ENCODE measurements at regions not wholly inside any gene's neighbourhood (a gene's known extent, or its start where the extent isn't known, plus 50 kb on each side); places are given as distances from the start of the nearest gene placed in this dataset.

GRCh38 chr15:23910030-23910429 lies 222.9 kb upstream of the NDN start:
- Histone ChIP-seq H3K27ac (ENCODE audit: low read depth) (no peak overlapping the region), H3K4me3 (ENCODE audit: low read depth, low read length) (no peak overlapping the region), H3K4me1 (ENCODE audit: insufficient read depth) (no peaks in the 10 kb centered on the region), H3K36me3 (ENCODE audit: insufficient read depth) (no peaks in the 10 kb centered on the region)
- no peak for DNase-seq (ENCODE audit: extremely low spot score)
- WGBS: 40% methylated on average over 2 of the region's 2 CpGs

GRCh38 chr15:23912191-23912590 lies 225.1 kb upstream of the NDN start:
- Histone ChIP-seq H3K4me3 (ENCODE audit: low read depth, low read length) (no peak overlapping the region), H3K36me3 (ENCODE audit: insufficient read depth) (no peaks in the 10 kb centered on the region), H3K4me1 (ENCODE audit: insufficient read depth) (no peaks in the 10 kb centered on the region), H3K27ac (ENCODE audit: low read depth) (no peak overlapping the region)
- DNase-seq (ENCODE audit: extremely low spot score): no peak
- WGBS: 29% methylated on average over 12 of the region's 12 CpGs

GRCh38 chr15:23913081-23913480 lies 226.0 kb upstream of the NDN start:
- Histone ChIP-seq H3K27ac (ENCODE audit: low read depth) (no peak overlapping the region), H3K4me1 (ENCODE audit: insufficient read depth) (no peaks in the 10 kb centered on the region), H3K4me3 (ENCODE audit: low read depth, low read length) (no peak overlapping the region), H3K36me3 (ENCODE audit: insufficient read depth) (no peaks in the 10 kb centered on the region)
- no peak for DNase-seq (ENCODE audit: extremely low spot score)
- 60% methylated on average over 5 of the region's 5 CpGs for WGBS

- Histone ChIP-seq H3K4me1 (ENCODE audit: insufficient read depth) (no peaks in the 10 kb centered on the region), H3K4me3 (ENCODE audit: low read depth, low read length) (no peak overlapping the region), H3K27ac (ENCODE audit: low read depth) (no peak overlapping the region), H3K36me3 (ENCODE audit: insufficient read depth) (no peaks in the 10 kb centered on the region)
- 44% methylated on average over 1 of the region's 1 CpG for WGBS
- no peak for DNase-seq (ENCODE audit: extremely low spot score)
Observed at GRCh38 chr15:23913635-23914034, 226.5 kb upstream of the NDN start.

GRCh38 chr15:23924686-23925085 lies 237.6 kb upstream of the NDN start:
- DNase-seq (ENCODE audit: extremely low spot score): no peak
- WGBS: 59% methylated on average over 3 of the region's 3 CpGs
- no peaks in the 10 kb centered on the region for H3K36me3 ChIP-seq (ENCODE audit: insufficient read depth)
- no peaks in the 10 kb centered on the region for H3K4me1 ChIP-seq (ENCODE audit: insufficient read depth)
- no peak overlapping the region for H3K27ac ChIP-seq (ENCODE audit: low read depth)
- no peak overlapping the region for H3K4me3 ChIP-seq (ENCODE audit: low read depth, low read length)

- no peaks in the 10 kb centered on the region for H3K36me3 ChIP-seq (ENCODE audit: insufficient read depth)
- no peak overlapping the region for H3K4me3 ChIP-seq (ENCODE audit: low read depth, low read length)
- no peak overlapping the region for H3K27ac ChIP-seq (ENCODE audit: low read depth)
- WGBS: 79% methylated on average over 14 of the region's 14 CpGs
- no peak for DNase-seq (ENCODE audit: extremely low spot score)
- H3K4me1 ChIP-seq (ENCODE audit: insufficient read depth): no peaks in the 10 kb centered on the region
Observed at GRCh38 chr15:23954931-23955330, 267.8 kb upstream of the NDN start.

- peaks cover 1% of the 10 kb centered on the region for H3K36me3 ChIP-seq (ENCODE audit: insufficient read depth)
- H3K4me1 ChIP-seq (ENCODE audit: insufficient read depth): no peaks in the 10 kb centered on the region
- no peak overlapping the region for H3K27ac ChIP-seq (ENCODE audit: low read depth)
- no peak for DNase-seq (ENCODE audit: extremely low spot score)
- H3K4me3 ChIP-seq (ENCODE audit: low read depth, low read length): no peak overlapping the region
- 69% methylated on average over 5 of the region's 5 CpGs for WGBS
Observed at GRCh38 chr15:23983500-23984259, 296.6 kb upstream of the NDN start.

- 67% methylated on average over 4 of the region's 4 CpGs for WGBS
- H3K4me1 ChIP-seq (ENCODE audit: insufficient read depth): no peaks in the 10 kb centered on the region
- no peaks in the 10 kb centered on the region for H3K36me3 ChIP-seq (ENCODE audit: insufficient read depth)
- DNase-seq (ENCODE audit: extremely low spot score): no peak
- no peak overlapping the region for H3K4me3 ChIP-seq (ENCODE audit: low read depth, low read length)
- H3K27ac ChIP-seq (ENCODE audit: low read depth): no peak overlapping the region
Observed at GRCh38 chr15:23994273-23994672, 307.2 kb upstream of the NDN start.

- Histone ChIP-seq H3K4me3 (ENCODE audit: low read depth, low read length) (no peak overlapping the region), H3K36me3 (ENCODE audit: insufficient read depth) (no peaks in the 10 kb centered on the region), H3K4me1 (ENCODE audit: insufficient read depth) (no peaks in the 10 kb centered on the region), H3K27ac (ENCODE audit: low read depth) (no peak overlapping the region)
- 40% methylated on average over 1 of the region's 1 CpG for WGBS
- DNase-seq (ENCODE audit: extremely low spot score): no peak
Observed at GRCh38 chr15:23998056-23998455, 311.0 kb upstream of the NDN start.

GRCh38 chr15:24008476-24008875 lies 321.4 kb upstream of the NDN start:
- H3K4me3 ChIP-seq (ENCODE audit: low read depth, low read length): no peak overlapping the region
- no peaks in the 10 kb centered on the region for H3K36me3 ChIP-seq (ENCODE audit: insufficient read depth)
- H3K27ac ChIP-seq (ENCODE audit: low read depth): no peak overlapping the region
- H3K4me1 ChIP-seq (ENCODE audit: insufficient read depth): no peaks in the 10 kb centered on the region
- 31% methylated on average over 1 of the region's 1 CpG for WGBS
- DNase-seq (ENCODE audit: extremely low spot score): no peak

GRCh38 chr15:24017470-24017869 lies 330.4 kb upstream of the NDN start:
- 68% methylated on average over 1 of the region's 1 CpG for WGBS
- H3K27ac ChIP-seq (ENCODE audit: low read depth): no peak overlapping the region
- no peaks in the 10 kb centered on the region for H3K4me1 ChIP-seq (ENCODE audit: insufficient read depth)
- H3K36me3 ChIP-seq (ENCODE audit: insufficient read depth): no peaks in the 10 kb centered on the region
- H3K4me3 ChIP-seq (ENCODE audit: low read depth, low read length): no peak overlapping the region
- no peak for DNase-seq (ENCODE audit: extremely low spot score)

GRCh38 chr15:24039683-24040082 lies 352.6 kb upstream of the NDN start:
- WGBS: 46% methylated on average over 1 of the region's 1 CpG

GRCh38 chr15:24054547-24055245 lies 367.6 kb upstream of the NDN start:
- Histone ChIP-seq H3K4me1 (ENCODE audit: insufficient read depth) (no peaks in the 10 kb centered on the region), H3K4me3 (ENCODE audit: low read depth, low read length) (no peak overlapping the region), H3K27ac (ENCODE audit: low read depth) (no peak overlapping the region), H3K36me3 (ENCODE audit: insufficient read depth) (no peaks in the 10 kb centered on the region)
- 66% methylated on average over 10 of the region's 10 CpGs for WGBS
- DNase-seq (ENCODE audit: extremely low spot score): no peak

More at GRCh38 chr15:24039683-24040082, 352.6 kb upstream of the NDN start:
- Histone ChIP-seq H3K4me1 (ENCODE audit: insufficient read depth) (no peaks in the 10 kb centered on the region), H3K4me3 (ENCODE audit: low read depth, low read length) (no peak overlapping the region), H3K36me3 (ENCODE audit: insufficient read depth) (no peaks in the 10 kb centered on the region), H3K27ac (ENCODE audit: low read depth) (no peak overlapping the region)
- no peak for DNase-seq (ENCODE audit: extremely low spot score)

- no peak overlapping the region for H3K4me3 ChIP-seq (ENCODE audit: low read depth, low read length)
- no peaks in the 10 kb centered on the region for H3K36me3 ChIP-seq (ENCODE audit: insufficient read depth)
- WGBS: 55% methylated on average over 10 of the region's 10 CpGs
- no peak for DNase-seq (ENCODE audit: extremely low spot score)
- H3K27ac ChIP-seq (ENCODE audit: low read depth): no peak overlapping the region
- H3K4me1 ChIP-seq (ENCODE audit: insufficient read depth): no peaks in the 10 kb centered on the region
Observed at GRCh38 chr15:24067733-24068501, 380.8 kb upstream of the NDN start.
